Lower leg skin (tissue), 4 donors: ENCODE measurements at regions not wholly inside any gene's neighbourhood (a gene's known extent, or its start where the extent isn't known, plus 50 kb on each side); places are given as distances from the start of the nearest gene placed in this dataset.

Experiments
- DNase-seq, 2 donors: peaks; one replicate each; pipeline ENCODE4 v3.0.0-alpha.2; 2019; ENCODE audit warnings: low spot score in 2 of 2
- H3K4me3 ChIP-seq: fragments of 200-600 bp; sonication (generic); 2 replicates; pipeline ENCODE4 v1.5.1; 2017; ENCODE audit warnings: mild to moderate bottlenecking, low read depth; ENCODE audit not compliant: poor library complexity, severe bottlenecking
- CTCF ChIP-seq, 3 donors: fragments of 450-650 bp; IDR thresholded peaks; one replicate each; pipeline ENCODE4 v1.5.1; 2016; ENCODE audit warnings: antibody characterized with exemption in 3 of 3, mild to moderate bottlenecking in 3 of 3, moderate library complexity in 2 of 3
- POLR2A ChIP-seq, 2 donors: fragments of 450-650 bp; IDR thresholded peaks; one replicate each; pipeline ENCODE4 v1.6.1; 2016 to 2017; ENCODE audit warnings: antibody characterized with exemption in 2 of 2, mild to moderate bottlenecking in 1 of 2, moderate library complexity in 1 of 2
- WGBS, 2 donors: methylation state at CpG; one replicate each; pipeline ENCODE4 v1.1.5; 2018; 5-methylcytosine and 5-hydroxymethylcytosine counted together
- intact Hi-C: fragments of 100-400 bp; cut with DNase I; formaldehyde crosslinking; loops from one replicate; pipeline ENCODE4 v1.15.0; 2023; ENCODE audit warnings: low total_unique reads

- TF ChIP-seq CTCF (IDR thresholded peaks at IDR 0.05): no peak
- 58 to 64% methylated on average over 3 of the region's 3 CpGs for WGBS, 2 donors
- DNase-seq: no peak
- intact Hi-C loops: no loop called here
- no peak overlapping the region for H3K4me3 ChIP-seq
Measured at GRCh38 chr10:62738916-62739315, 65.6 kb upstream of the ADO start.

GRCh38 chr10:62740885-62741745 lies 63.4 kb upstream of the ADO start:
- DNase-seq: no peak
- WGBS, 2 donors: 81 to 83% methylated on average over 5 of the region's 5 CpGs
- H3K4me3 ChIP-seq: no peak overlapping the region
- intact Hi-C loops: no loop called here
- TF ChIP-seq POLR2A (IDR thresholded peaks at IDR 0.05): no peak
- TF ChIP-seq CTCF (IDR thresholded peaks at IDR 0.05): no peak

GRCh38 chr10:62741996-62742395 lies 62.5 kb upstream of the ADO start:
- intact Hi-C loops: no loop called here
- no peak overlapping the region for H3K4me3 ChIP-seq
- TF ChIP-seq CTCF (IDR thresholded peaks at IDR 0.05) (no peak), POLR2A (IDR thresholded peaks at IDR 0.05) (no peak)
- 91 to 95% methylated on average over 7 of the region's 7 CpGs for WGBS, 2 donors
- DNase-seq: no peak

- TF ChIP-seq POLR2A (IDR thresholded peaks at IDR 0.05) (no peak), CTCF (IDR thresholded peaks at IDR 0.05) (no peak)
- no peak overlapping the region for H3K4me3 ChIP-seq
- 61 to 66% methylated on average over 6 of the region's 6 CpGs for WGBS, 2 donors
- intact Hi-C loops: no loop called here
- no peak for DNase-seq
Measured at GRCh38 chr10:62742536-62743061, 61.9 kb upstream of the ADO start.

- H3K4me3 ChIP-seq: no peak overlapping the region
- intact Hi-C loops: no loop called here
- TF ChIP-seq POLR2A (IDR thresholded peaks at IDR 0.05): no peak
- no peak for TF ChIP-seq CTCF (IDR thresholded peaks at IDR 0.05)
- WGBS, 2 donors: 60 to 80% methylated on average over 3 of the region's 3 CpGs
- no peak for DNase-seq
Measured at GRCh38 chr10:62744136-62744535, 60.4 kb upstream of the ADO start.
